Naive thymus-derived CD4-positive, alpha-beta T cell (primary cell): ENCODE measurements at regions not wholly inside any gene's neighbourhood (a gene's known extent, or its start where the extent isn't known, plus 50 kb on each side); places are given as distances from the start of the nearest gene placed in this dataset.

Experiments used
- ATAC-seq: fragments of 150-1000 bp; cut with Tn5 transposase; 2 replicates; pipeline ENCODE4 v1.10.0; 2021; ENCODE audit warnings: mild to moderate bottlenecking, moderate library complexity
- CTCF ChIA-PET: fragments of 350-600 bp; sonication (Branson Sonifier 250); formaldehyde crosslinking; loops from one replicate; lab custom pipeline; 2021; ENCODE audit warnings: antibody characterized with exemption; lab: Charles Lee
- POLR2A ChIA-PET: fragments of 350-600 bp; sonication (Branson Sonifier 250); formaldehyde crosslinking; loops from one replicate; lab custom pipeline; 2021; ENCODE audit warnings: antibody characterized with exemption, inconsistent platforms; lab: Charles Lee
- DNase-seq, 9 donors: peaks; one replicate each; pipeline versions ENCODE4 v3.0.0 to v3.0.0-alpha.2; 2020 to 2022; ENCODE audit warnings: mixed read lengths in 1 of 9
- H3K27ac ChIP-seq: one replicate; pipeline ENCODE4 v1.7.0; 2013; ENCODE audit warnings: mild to moderate bottlenecking, low read depth, low read length, moderate library complexity
- H3K27me3 ChIP-seq, 2 donors: one replicate each; pipeline ENCODE4 v1.7.0; 2013; ENCODE audit warnings: low read length in 2 of 2, mild to moderate bottlenecking in 2 of 2, moderate library complexity in 2 of 2; ENCODE audit not compliant: control insufficient read depth in 2 of 2, insufficient read depth in 2 of 2
- H3K36me3 ChIP-seq, 3 experiments: 1 replicate in 2 of 3; 2 replicates in 1 of 3; pipeline ENCODE4 v1.7.0; 2013; ENCODE audit warnings: low read length in 3 of 3, mild to moderate bottlenecking in 3 of 3, moderate library complexity in 1 of 3; ENCODE audit not compliant: insufficient read depth in 3 of 3, control insufficient read depth in 2 of 3
- H3K4me1 ChIP-seq, 2 donors: one replicate each; pipeline ENCODE4 v1.7.0; 2013; ENCODE audit warnings: low read length in 2 of 2, mild to moderate bottlenecking in 2 of 2, moderate library complexity in 1 of 2; ENCODE audit not compliant: control insufficient read depth in 2 of 2, insufficient read depth in 2 of 2
- H3K4me3 ChIP-seq: 2 replicates; pipeline ENCODE4 v1.7.0; 2013; ENCODE audit warnings: mild to moderate bottlenecking, low read length
- H3K9me3 ChIP-seq, 3 experiments: 1 replicate in 2 of 3; 2 replicates in 1 of 3; pipeline ENCODE4 v1.7.0; 2013; ENCODE audit warnings: low read length in 3 of 3; ENCODE audit not compliant: control insufficient read depth in 2 of 3
- H3K27ac Mint-ChIP-seq, 9 donors: one replicate each; pipeline ENCODE4 v1.8.0; 2020 to 2022; ENCODE audit warnings: mixed read lengths in 9 of 9, mild to moderate bottlenecking in 8 of 9, moderate library complexity in 5 of 9, inconsistent platforms in 2 of 9
- H3K27me3 Mint-ChIP-seq, 5 donors: one replicate each; pipeline ENCODE4 v1.8.0; 2021 to 2022; ENCODE audit warnings: mixed read lengths in 5 of 5, mild to moderate bottlenecking in 1 of 5
- H3K36me3 Mint-ChIP-seq, 5 donors: one replicate each; pipeline ENCODE4 v1.8.0; 2020 to 2022; ENCODE audit warnings: mixed read lengths in 5 of 5, mild to moderate bottlenecking in 3 of 5, inconsistent platforms in 1 of 5
- H3K4me1 Mint-ChIP-seq, 7 donors: one replicate each; pipeline ENCODE4 v1.8.0; 2020 to 2022; ENCODE audit warnings: mixed read lengths in 7 of 7, mild to moderate bottlenecking in 3 of 7, inconsistent platforms in 1 of 7
- H3K4me3 Mint-ChIP-seq, 10 donors: one replicate each; pipeline ENCODE4 v1.8.0; 2020 to 2022; ENCODE audit warnings: mild to moderate bottlenecking in 10 of 10, mixed read lengths in 10 of 10, moderate library complexity in 6 of 10, inconsistent platforms in 2 of 10
- H3K9me3 Mint-ChIP-seq, 11 donors: one replicate each; pipeline ENCODE4 v1.8.0; 2020 to 2022; ENCODE audit warnings: mixed read lengths in 11 of 11, mild to moderate bottlenecking in 4 of 11, inconsistent platforms in 1 of 11, moderate library complexity in 1 of 11
- intact Hi-C, 2 donors: fragments of 100-400 bp; cut with micrococcal nuclease; formaldehyde crosslinking; loops; one replicate each; pipeline ENCODE4 v1.15.1; 2023

- Histone ChIP-seq H3K9me3 (no peaks in the 10 kb centered on the region), H3K4me1 (no peaks in the 10 kb centered on the region), H3K4me3 (no peak overlapping the region), H3K27ac (no peak overlapping the region), H3K27me3 (no peaks in the 10 kb centered on the region), H3K36me3 (no peaks in the 10 kb centered on the region)
- intact Hi-C loops: no loop called here
- POLR2A ChIA-PET: no interaction called here
- Mint-ChIP-seq H3K27me3 (peaks cover 0 to 3% (median 0%) of the 10 kb centered on the region in 5 donors), H3K27ac (no peak overlapping the region), H3K4me1 (peaks cover 0 to 6% (median 0%) of the 10 kb centered on the region in 7 donors), H3K9me3 (peaks cover 0 to 10% (median 6%) of the 10 kb centered on the region in 11 donors), H3K4me3 (no peak overlapping the region), H3K36me3 (no peaks in the 10 kb centered on the region)
- DNase-seq: no peak
- CTCF ChIA-PET: no interaction called here
- ATAC-seq: no peak
Observed at GRCh38 chr2:138210487-138210886, 246.2 kb downstream of the HNMT start.

- no peaks in the 10 kb centered on the region for H3K36me3 Mint-ChIP-seq
- ChIA-PET POLR2A (no interaction called here), CTCF (no interaction called here)
- H3K4me3 Mint-ChIP-seq: no peak overlapping the region
- peaks cover 0 to 3% (median 0%) of the 10 kb centered on the region in 5 donors for H3K27me3 Mint-ChIP-seq
- Histone ChIP-seq H3K27ac (no peak overlapping the region), H3K4me3 (no peak overlapping the region), H3K4me1 (no peaks in the 10 kb centered on the region), H3K36me3 (no peaks in the 10 kb centered on the region), H3K9me3 (no peaks in the 10 kb centered on the region), H3K27me3 (no peaks in the 10 kb centered on the region)
- intact Hi-C loops: no loop called here
- peaks cover 0 to 11% (median 3%) of the 10 kb centered on the region in 11 donors for H3K9me3 Mint-ChIP-seq
- peaks cover 0 to 6% (median 0%) of the 10 kb centered on the region in 7 donors for H3K4me1 Mint-ChIP-seq
- no peak for ATAC-seq
- no peak overlapping the region for H3K27ac Mint-ChIP-seq
- no peak for DNase-seq
Observed at GRCh38 chr2:138212434-138212833, 248.2 kb downstream of the HNMT start.

- ATAC-seq: no peak
- H3K9me3 ChIP-seq: no peaks in the 10 kb centered on the region
- Mint-ChIP-seq H3K9me3 (peaks cover 0 to 11% (median under 1%) of the 10 kb centered on the region in 11 donors), H3K27ac (no peak overlapping the region), H3K4me1 (peaks cover 0 to 6% (median 0%) of the 10 kb centered on the region in 7 donors), H3K36me3 (no peaks in the 10 kb centered on the region), H3K4me3 (no peak overlapping the region), H3K27me3 (peaks cover 0 to 3% (median 0%) of the 10 kb centered on the region in 5 donors)
- no peaks in the 10 kb centered on the region for H3K27me3 ChIP-seq
- no peaks in the 10 kb centered on the region for H3K4me1 ChIP-seq
- ChIA-PET POLR2A (no interaction called here), CTCF (no interaction called here)
- no peaks in the 10 kb centered on the region for H3K36me3 ChIP-seq
- H3K4me3 ChIP-seq: no peak overlapping the region
- H3K27ac ChIP-seq: no peak overlapping the region
- intact Hi-C loops: no loop called here
- DNase-seq: no peak
Observed at GRCh38 chr2:138213084-138213483, 248.8 kb downstream of the HNMT start.

GRCh38 chr2:138213624-138214023, 249.4 kb downstream of the HNMT start:
- Histone ChIP-seq H3K4me3 (no peak overlapping the region), H3K9me3 (no peaks in the 10 kb centered on the region), H3K27me3 (no peaks in the 10 kb centered on the region), H3K36me3 (no peaks in the 10 kb centered on the region), H3K4me1 (no peaks in the 10 kb centered on the region), H3K27ac (no peak overlapping the region)
- POLR2A ChIA-PET: no interaction called here
- ATAC-seq (no peak), DNase-seq (no peak)
- Mint-ChIP-seq H3K36me3 (no peaks in the 10 kb centered on the region), H3K4me1 (peaks cover 0 to 6% (median 0%) of the 10 kb centered on the region in 7 donors), H3K27ac (no peak overlapping the region), H3K4me3 (no peak overlapping the region), H3K27me3 (peaks cover 0 to 3% (median 0%) of the 10 kb centered on the region in 5 donors), H3K9me3 (peaks cover 0 to 11% (median 0%) of the 10 kb centered on the region in 11 donors)
- CTCF ChIA-PET: no interaction called here
- intact Hi-C loops: no loop called here

GRCh38 chr2:138215958-138216357, 251.7 kb downstream of the HNMT start:
- H3K9me3 Mint-ChIP-seq: peaks cover 0 to 9% (median 0%) of the 10 kb centered on the region in 11 donors
- intact Hi-C loops: no loop called here
- H3K4me1 Mint-ChIP-seq: peaks cover 0 to 6% (median 0%) of the 10 kb centered on the region in 7 donors
- peaks cover 0 to 3% (median 0%) of the 10 kb centered on the region in 5 donors for H3K27me3 Mint-ChIP-seq
- no peak overlapping the region for H3K27ac Mint-ChIP-seq
- ATAC-seq (no peak), DNase-seq (no peak)
- no peaks in the 10 kb centered on the region for H3K4me1 ChIP-seq
- H3K36me3 Mint-ChIP-seq: no peaks in the 10 kb centered on the region
- H3K27ac ChIP-seq: no peak overlapping the region
- H3K36me3 ChIP-seq: no peaks in the 10 kb centered on the region
- no peaks in the 10 kb centered on the region for H3K27me3 ChIP-seq
- H3K4me3 ChIP-seq: no peak overlapping the region
- H3K4me3 Mint-ChIP-seq: no peak overlapping the region
- ChIA-PET POLR2A (no interaction called here), CTCF (no interaction called here)
- H3K9me3 ChIP-seq: no peaks in the 10 kb centered on the region

- no peak for ATAC-seq
- Mint-ChIP-seq H3K36me3 (no peaks in the 10 kb centered on the region), H3K4me1 (peaks cover 0 to 4% (median 0%) of the 10 kb centered on the region in 7 donors), H3K4me3 (no peak overlapping the region), H3K27me3 (no peaks in the 10 kb centered on the region), H3K27ac (no peak overlapping the region), H3K9me3 (peaks cover 0 to 6% (median 0%) of the 10 kb centered on the region in 11 donors)
- no peaks in the 10 kb centered on the region for H3K4me1 ChIP-seq
- H3K27me3 ChIP-seq: no peaks in the 10 kb centered on the region
- H3K27ac ChIP-seq: no peak overlapping the region
- no peak overlapping the region for H3K4me3 ChIP-seq
- POLR2A ChIA-PET: no interaction called here
- CTCF ChIA-PET: no interaction called here
- intact Hi-C loops: no loop called here
- DNase-seq: no peak
- no peaks in the 10 kb centered on the region for H3K36me3 ChIP-seq
- H3K9me3 ChIP-seq: no peaks in the 10 kb centered on the region
Observed at GRCh38 chr2:138217975-138218374, 253.7 kb downstream of the HNMT start.

GRCh38 chr2:138218397-138218796, 254.1 kb downstream of the HNMT start:
- no peaks in the 10 kb centered on the region for H3K27me3 Mint-ChIP-seq
- CTCF ChIA-PET: no interaction called here
- no peaks in the 10 kb centered on the region for H3K9me3 ChIP-seq
- no peak overlapping the region for H3K27ac ChIP-seq
- no peak for ATAC-seq
- H3K4me3 Mint-ChIP-seq: no peak overlapping the region
- intact Hi-C loops: no loop called here
- H3K27ac Mint-ChIP-seq: no peak overlapping the region
- H3K9me3 Mint-ChIP-seq: peaks cover 0 to 6% (median 0%) of the 10 kb centered on the region in 11 donors
- H3K27me3 ChIP-seq: no peaks in the 10 kb centered on the region
- no peaks in the 10 kb centered on the region for H3K4me1 ChIP-seq
- no peaks in the 10 kb centered on the region for H3K36me3 Mint-ChIP-seq
- DNase-seq: no peak
- peaks cover 0 to under 1% (median 0%) of the 10 kb centered on the region in 7 donors for H3K4me1 Mint-ChIP-seq
- H3K4me3 ChIP-seq: no peak overlapping the region
- H3K36me3 ChIP-seq: no peaks in the 10 kb centered on the region
- POLR2A ChIA-PET: no interaction called here
